SK-N-SH treated with all-trans-retinoic acid at 6 μM for 48 hours (cell line): ENCODE measurements at regions not wholly inside any gene's neighbourhood (a gene's known extent, or its start where the extent isn't known, plus 50 kb on each side); places are given as distances from the start of the nearest gene placed in this dataset.

Source experiments
- ARNTL ChIP-seq: fragments of 450-650 bp; formaldehyde crosslinking; IDR thresholded peaks from 2 replicates; pipeline ENCODE4 v1.5.0; 2020; ENCODE audit warnings: low read depth, mild to moderate bottlenecking, moderate library complexity, borderline replicate concordance
- CREB5 ChIP-seq: fragments of 250-450 bp; sonication (Bioruptor Pico); IDR thresholded peaks from 2 replicates; pipeline ENCODE4 v1.5.1; 2020; ENCODE audit warnings: low read depth, mild to moderate bottlenecking, moderate library complexity
- ZNF565 ChIP-seq: fragments of 450-650 bp; formaldehyde crosslinking; conservative IDR thresholded peaks from 2 replicates; pipeline ENCODE4 v1.5.0; 2020; ENCODE audit warnings: low read depth, mild to moderate bottlenecking, moderate library complexity
- ZNF8 ChIP-seq: fragments of 450-650 bp; formaldehyde crosslinking; IDR thresholded peaks from 2 replicates; pipeline ENCODE4 v1.5.0; 2020; ENCODE audit warnings: mild to moderate bottlenecking, moderate library complexity
- TF ChIP-seq, protein P1 (sequence below): fragments of 250-450 bp; sonication (Bioruptor Pico); IDR thresholded peaks from 2 replicates; pipeline ENCODE4 v1.8.0; 2020; ENCODE audit warnings: mild to moderate bottlenecking, moderate library complexity, borderline replicate concordance

DNA sequence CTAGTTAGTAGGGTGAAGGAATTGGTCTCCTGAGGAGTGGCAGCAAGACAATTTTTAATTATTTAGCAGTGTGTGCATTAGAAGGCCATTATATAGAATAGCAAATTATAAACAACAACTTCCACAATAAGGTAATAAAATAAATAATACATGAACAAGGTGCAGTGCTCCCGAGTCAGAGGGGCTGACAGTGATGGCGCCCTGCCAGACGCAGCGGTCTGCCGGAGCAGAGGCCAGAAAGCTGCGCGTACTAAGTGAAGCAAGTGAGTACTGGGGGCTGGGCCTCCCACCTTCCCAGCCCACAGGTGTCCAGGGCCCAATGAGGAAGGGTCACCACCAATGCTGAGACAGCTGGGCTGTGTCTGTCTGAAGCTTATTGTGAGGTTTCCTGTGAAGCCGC lies 72.0 kb upstream of the VRK1 start:
- no peak for TF ChIP-seq ZNF565 (CRISPR knock-in tag)
- TF ChIP-seq, protein P1, sequence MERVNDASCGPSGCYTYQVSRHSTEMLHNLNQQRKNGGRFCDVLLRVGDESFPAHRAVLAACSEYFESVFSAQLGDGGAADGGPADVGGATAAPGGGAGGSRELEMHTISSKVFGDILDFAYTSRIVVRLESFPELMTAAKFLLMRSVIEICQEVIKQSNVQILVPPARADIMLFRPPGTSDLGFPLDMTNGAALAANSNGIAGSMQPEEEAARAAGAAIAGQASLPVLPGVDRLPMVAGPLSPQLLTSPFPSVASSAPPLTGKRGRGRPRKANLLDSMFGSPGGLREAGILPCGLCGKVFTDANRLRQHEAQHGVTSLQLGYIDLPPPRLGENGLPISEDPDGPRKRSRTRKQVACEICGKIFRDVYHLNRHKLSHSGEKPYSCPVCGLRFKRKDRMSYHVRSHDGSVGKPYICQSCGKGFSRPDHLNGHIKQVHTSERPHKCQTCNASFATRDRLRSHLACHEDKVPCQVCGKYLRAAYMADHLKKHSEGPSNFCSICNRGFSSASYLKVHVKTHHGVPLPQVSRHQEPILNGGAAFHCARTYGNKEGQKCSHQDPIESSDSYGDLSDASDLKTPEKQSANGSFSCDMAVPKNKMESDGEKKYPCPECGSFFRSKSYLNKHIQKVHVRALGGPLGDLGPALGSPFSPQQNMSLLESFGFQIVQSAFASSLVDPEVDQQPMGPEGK (CRISPR knock-in tag): no peak
- TF ChIP-seq CREB5 (CRISPR knock-in tag): no peak
- TF ChIP-seq ZNF8 (CRISPR knock-in tag): no peak
- TF ChIP-seq ARNTL (CRISPR knock-in tag): no peak
